ENCODE measurements at regions not wholly inside any gene's neighbourhood (a gene's known extent, or its start where the extent isn't known, plus 50 kb on each side); places are given as distances from the start of the nearest gene placed in this dataset.

DNA sequence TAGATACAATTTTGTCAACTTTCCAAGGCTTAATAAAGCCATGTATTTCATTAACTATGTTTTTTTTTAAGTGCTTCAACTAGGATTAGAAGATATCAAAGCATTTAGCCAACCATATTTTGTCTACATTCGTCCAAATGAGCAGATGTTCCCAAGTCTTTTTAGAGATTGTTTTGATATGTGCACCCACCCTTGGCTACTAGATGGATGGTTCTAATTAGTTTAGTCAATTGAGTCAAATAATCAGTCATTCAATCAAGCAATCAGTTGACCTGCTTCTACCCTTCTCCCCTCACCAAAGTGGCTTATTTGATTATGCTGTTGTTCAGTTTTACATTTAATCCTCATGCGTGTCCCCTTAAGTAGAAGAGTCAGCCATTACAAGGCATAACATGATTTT, 319.5 kb upstream of the TNC start:
- TF ChIP-seq, protein P1, sequence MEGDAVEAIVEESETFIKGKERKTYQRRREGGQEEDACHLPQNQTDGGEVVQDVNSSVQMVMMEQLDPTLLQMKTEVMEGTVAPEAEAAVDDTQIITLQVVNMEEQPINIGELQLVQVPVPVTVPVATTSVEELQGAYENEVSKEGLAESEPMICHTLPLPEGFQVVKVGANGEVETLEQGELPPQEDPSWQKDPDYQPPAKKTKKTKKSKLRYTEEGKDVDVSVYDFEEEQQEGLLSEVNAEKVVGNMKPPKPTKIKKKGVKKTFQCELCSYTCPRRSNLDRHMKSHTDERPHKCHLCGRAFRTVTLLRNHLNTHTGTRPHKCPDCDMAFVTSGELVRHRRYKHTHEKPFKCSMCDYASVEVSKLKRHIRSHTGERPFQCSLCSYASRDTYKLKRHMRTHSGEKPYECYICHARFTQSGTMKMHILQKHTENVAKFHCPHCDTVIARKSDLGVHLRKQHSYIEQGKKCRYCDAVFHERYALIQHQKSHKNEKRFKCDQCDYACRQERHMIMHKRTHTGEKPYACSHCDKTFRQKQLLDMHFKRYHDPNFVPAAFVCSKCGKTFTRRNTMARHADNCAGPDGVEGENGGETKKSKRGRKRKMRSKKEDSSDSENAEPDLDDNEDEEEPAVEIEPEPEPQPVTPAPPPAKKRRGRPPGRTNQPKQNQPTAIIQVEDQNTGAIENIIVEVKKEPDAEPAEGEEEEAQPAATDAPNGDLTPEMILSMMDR (IDR thresholded peaks at IDR 0.05; ENCODE audit: insufficient read depth, low read length, poor library complexity, severe bottlenecking) = no peak
- TF ChIP-seq EZH2phosphoT487 (conservative IDR thresholded peaks at IDR 0.05; ENCODE audit: low read length) = no peak
